HL-60 (cell line): ENCODE measurements at regions not wholly inside any gene's neighbourhood (a gene's known extent, or its start where the extent isn't known, plus 50 kb on each side); places are given as distances from the start of the nearest gene placed in this dataset.

Experiments used
- DNase-seq, 2 experiments: peaks; one replicate each; pipeline ENCODE4 v3.0.0-alpha.2; 2010 to 2020; ENCODE audit warnings: low read depth in 1 of 2, low spot score in 1 of 2
- H3K27ac ChIP-seq: fragments of 250-450 bp; sonication (Bioruptor Pico); replicated peaks from 2 replicates; pipeline ENCODE4 v1.5.1; 2020; ENCODE audit warnings: mild to moderate bottlenecking, moderate library complexity
- H3K27me3 ChIP-seq: fragments of 250-450 bp; sonication (Bioruptor Pico); 2 replicates; pipeline ENCODE4 v1.5.1; 2021; ENCODE audit warnings: mild to moderate bottlenecking, moderate library complexity; ENCODE audit not compliant: insufficient read depth, poor library complexity, severe bottlenecking
- H3K4me3 ChIP-seq: replicated peaks from 2 replicates; pipeline ENCODE4 v1.5.1; 2011; ENCODE audit warnings: mild to moderate bottlenecking, control low read depth, low read length; ENCODE audit not compliant: insufficient read depth
- GABPA ChIP-seq: IDR thresholded peaks from 2 replicates; pipeline ENCODE4 v1.6.1; 2012; ENCODE audit warnings: low read depth
- POLR2AphosphoS5 ChIP-seq: IDR thresholded peaks from 2 replicates; pipeline ENCODE4 v1.6.1; 2012; ENCODE audit warnings: low read depth
- SPI1 ChIP-seq: IDR thresholded peaks from 2 replicates; pipeline ENCODE4 v1.6.1; 2012; ENCODE audit warnings: low read depth, mild to moderate bottlenecking, borderline replicate concordance
- TF ChIP-seq, protein P1 (sequence below): IDR thresholded peaks from 2 replicates; pipeline ENCODE4 v1.6.1; 2012; ENCODE audit warnings: low read depth; ENCODE audit not compliant: insufficient replicate concordance
- TF ChIP-seq, protein P2 (sequence below): IDR thresholded peaks from one replicate; pipeline ENCODE4 v1.5.1; 2011; ENCODE audit warnings: low read length, control low read depth, inconsistent platforms; ENCODE audit not compliant: insufficient read depth

DNA sequence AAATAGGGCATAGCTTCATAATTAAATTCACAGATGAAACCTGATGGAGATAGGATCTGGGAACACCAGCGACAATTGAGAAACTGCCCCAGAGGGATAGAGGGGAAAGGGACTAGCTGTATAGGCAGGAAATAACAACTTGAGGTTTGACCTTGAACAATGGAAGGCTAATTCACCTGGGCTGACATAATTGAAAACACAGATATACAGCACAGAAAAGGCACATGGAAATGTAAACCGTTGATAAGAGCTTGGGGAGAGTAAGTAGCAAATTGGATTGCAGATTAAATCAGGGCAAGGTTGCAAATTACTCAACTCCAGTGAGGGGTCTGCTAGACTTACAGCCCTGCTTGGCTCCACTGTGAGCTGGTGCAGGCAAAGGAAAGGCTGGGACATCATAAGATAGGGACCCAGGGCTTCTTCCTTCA lies 246.7 kb downstream of the DLEU7 start:
- H3K4me3 ChIP-seq, result no peak overlapping the region
- TF ChIP-seq, protein P1, sequence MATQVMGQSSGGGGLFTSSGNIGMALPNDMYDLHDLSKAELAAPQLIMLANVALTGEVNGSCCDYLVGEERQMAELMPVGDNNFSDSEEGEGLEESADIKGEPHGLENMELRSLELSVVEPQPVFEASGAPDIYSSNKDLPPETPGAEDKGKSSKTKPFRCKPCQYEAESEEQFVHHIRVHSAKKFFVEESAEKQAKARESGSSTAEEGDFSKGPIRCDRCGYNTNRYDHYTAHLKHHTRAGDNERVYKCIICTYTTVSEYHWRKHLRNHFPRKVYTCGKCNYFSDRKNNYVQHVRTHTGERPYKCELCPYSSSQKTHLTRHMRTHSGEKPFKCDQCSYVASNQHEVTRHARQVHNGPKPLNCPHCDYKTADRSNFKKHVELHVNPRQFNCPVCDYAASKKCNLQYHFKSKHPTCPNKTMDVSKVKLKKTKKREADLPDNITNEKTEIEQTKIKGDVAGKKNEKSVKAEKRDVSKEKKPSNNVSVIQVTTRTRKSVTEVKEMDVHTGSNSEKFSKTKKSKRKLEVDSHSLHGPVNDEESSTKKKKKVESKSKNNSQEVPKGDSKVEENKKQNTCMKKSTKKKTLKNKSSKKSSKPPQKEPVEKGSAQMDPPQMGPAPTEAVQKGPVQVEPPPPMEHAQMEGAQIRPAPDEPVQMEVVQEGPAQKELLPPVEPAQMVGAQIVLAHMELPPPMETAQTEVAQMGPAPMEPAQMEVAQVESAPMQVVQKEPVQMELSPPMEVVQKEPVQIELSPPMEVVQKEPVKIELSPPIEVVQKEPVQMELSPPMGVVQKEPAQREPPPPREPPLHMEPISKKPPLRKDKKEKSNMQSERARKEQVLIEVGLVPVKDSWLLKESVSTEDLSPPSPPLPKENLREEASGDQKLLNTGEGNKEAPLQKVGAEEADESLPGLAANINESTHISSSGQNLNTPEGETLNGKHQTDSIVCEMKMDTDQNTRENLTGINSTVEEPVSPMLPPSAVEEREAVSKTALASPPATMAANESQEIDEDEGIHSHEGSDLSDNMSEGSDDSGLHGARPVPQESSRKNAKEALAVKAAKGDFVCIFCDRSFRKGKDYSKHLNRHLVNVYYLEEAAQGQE, result no peak
- TF ChIP-seq, protein P2, sequence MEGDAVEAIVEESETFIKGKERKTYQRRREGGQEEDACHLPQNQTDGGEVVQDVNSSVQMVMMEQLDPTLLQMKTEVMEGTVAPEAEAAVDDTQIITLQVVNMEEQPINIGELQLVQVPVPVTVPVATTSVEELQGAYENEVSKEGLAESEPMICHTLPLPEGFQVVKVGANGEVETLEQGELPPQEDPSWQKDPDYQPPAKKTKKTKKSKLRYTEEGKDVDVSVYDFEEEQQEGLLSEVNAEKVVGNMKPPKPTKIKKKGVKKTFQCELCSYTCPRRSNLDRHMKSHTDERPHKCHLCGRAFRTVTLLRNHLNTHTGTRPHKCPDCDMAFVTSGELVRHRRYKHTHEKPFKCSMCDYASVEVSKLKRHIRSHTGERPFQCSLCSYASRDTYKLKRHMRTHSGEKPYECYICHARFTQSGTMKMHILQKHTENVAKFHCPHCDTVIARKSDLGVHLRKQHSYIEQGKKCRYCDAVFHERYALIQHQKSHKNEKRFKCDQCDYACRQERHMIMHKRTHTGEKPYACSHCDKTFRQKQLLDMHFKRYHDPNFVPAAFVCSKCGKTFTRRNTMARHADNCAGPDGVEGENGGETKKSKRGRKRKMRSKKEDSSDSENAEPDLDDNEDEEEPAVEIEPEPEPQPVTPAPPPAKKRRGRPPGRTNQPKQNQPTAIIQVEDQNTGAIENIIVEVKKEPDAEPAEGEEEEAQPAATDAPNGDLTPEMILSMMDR, result no peak
- TF ChIP-seq POLR2AphosphoS5 (no peak), SPI1 (no peak)
- H3K27ac ChIP-seq, result no peak overlapping the region
- H3K27me3 ChIP-seq, result no peaks in the 10 kb centered on the region
- DNase-seq, result no peak

DNA sequence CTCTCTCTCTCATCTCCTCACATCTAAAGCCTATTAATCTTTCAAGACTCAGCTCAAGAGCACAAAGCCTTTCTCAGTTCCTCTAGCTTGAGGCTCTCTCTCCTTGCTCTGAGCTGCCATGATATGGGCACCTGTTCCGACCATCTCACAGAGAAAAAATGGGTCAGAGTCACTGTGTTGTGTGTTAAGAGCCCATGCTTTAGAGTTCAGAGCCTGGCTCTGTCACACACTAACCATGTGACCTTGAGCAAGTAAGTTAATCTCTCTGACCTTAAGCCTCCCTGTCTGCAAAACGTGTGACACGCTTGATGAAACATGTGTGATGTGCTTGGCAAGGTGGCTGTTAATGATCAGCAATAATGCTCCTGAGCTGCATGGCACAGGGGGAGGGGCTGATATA lies 245.2 kb downstream of the DLEU7 start:
- Histone ChIP-seq H3K27me3 (no peaks in the 10 kb centered on the region), H3K4me3 (no peak overlapping the region), H3K27ac (no peak overlapping the region)
- TF ChIP-seq, protein P1, result no peak
- no peak for TF ChIP-seq POLR2AphosphoS5
- TF ChIP-seq GABPA, result no peak
- no peak for TF ChIP-seq SPI1
- TF ChIP-seq, protein P2, result no peak
- DNase-seq, result no peak

DNA sequence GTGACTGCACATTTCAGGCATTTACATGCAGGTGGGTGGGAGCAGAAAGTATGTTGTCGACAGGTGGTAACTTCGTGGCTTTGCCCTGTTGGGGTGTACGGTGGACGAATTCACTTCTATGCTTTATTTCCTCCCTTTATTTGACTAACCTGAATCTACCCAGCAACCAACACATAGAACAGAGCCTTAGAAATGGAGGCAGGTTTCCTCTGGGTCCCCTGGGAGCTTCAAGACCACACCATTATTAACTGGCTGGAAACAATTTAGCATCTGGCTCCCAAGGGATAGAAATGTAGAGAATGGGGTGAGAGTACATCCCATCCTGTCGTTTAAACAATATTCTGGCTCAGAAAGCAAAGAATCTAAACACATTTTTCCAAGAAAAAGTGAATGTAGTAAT lies 244.4 kb downstream of the DLEU7 start:
- Histone ChIP-seq H3K4me3 (no peak overlapping the region), H3K27me3 (no peaks in the 10 kb centered on the region), H3K27ac (no peak overlapping the region)
- DNase-seq, result no peak
- no peak for TF ChIP-seq POLR2AphosphoS5
- TF ChIP-seq, protein P2, result no peak
- TF ChIP-seq, protein P1, result no peak
- TF ChIP-seq SPI1, result no peak
- no peak for TF ChIP-seq GABPA
